K562 (cell line): ENCODE measurements at regions not wholly inside any gene's neighbourhood (a gene's known extent, or its start where the extent isn't known, plus 50 kb on each side); places are given as distances from the start of the nearest gene placed in this dataset.

ENCODE experiments used
- ATAC-seq: fragments of 200-7000 bp; cut with Tn5 transposase; 3 replicates; pipeline ENCODE4 v1.9.1; 2020; ENCODE audit warnings: moderate library complexity
- BruUV-seq: library from RNA; stranded (reverse); fragments of 400-500 nt; replicated peaks from 2 replicates; lab custom pipeline; 2021; lab: Mats Ljungman, UMichigan
- CTCF ChIA-PET: fragments of 300-600 bp; formaldehyde crosslinking; extraction: SDS; loops from one replicate; lab custom pipeline; 2021; ENCODE audit warnings: low intra/inter-chr PET ratio; lab: Yijun Ruan, JAX
- POLR2A ChIA-PET: fragments of 300-600, 350-650 bp; sonication (Branson Sonifier 250); formaldehyde crosslinking; extraction: SDS; loops from one replicate; lab custom pipeline; 2021; ENCODE audit warnings: antibody characterized with exemption, inconsistent platforms; lab: Yijun Ruan, JAX
- DNase-seq, 4 experiments: peaks; one replicate each; pipeline versions ENCODE4 v3.0.0 to v3.0.0-alpha.2; 2011 to 2018; ENCODE audit warnings: low spot score in 3 of 4, mixed read lengths in 3 of 4; ENCODE audit errors: extremely low read depth in 1 of 4
- FAIRE-seq: peaks from 2 replicates; lab custom pipeline; 2011; peaks lifted over from hg19 to GRCh38; lab: Jason Lieb, UNC
- H2AFZ ChIP-seq: 2 replicates; pipeline ENCODE4 v1.6.0; 2011; ENCODE audit warnings: low read depth, low read length, control low read depth, inconsistent platforms
- H3K27ac ChIP-seq: fragments of 200-600 bp; 3 replicates; pipeline ENCODE4 v1.8.0; 2011; ENCODE audit warnings: low read depth, mild to moderate bottlenecking, control low read depth, inconsistent platforms, low read length, moderate library complexity, mixed read lengths; ENCODE audit errors: extremely low read depth
- H3K27me3 ChIP-seq, 2 experiments: fragments of 300-600 bp in 1 of 2; 2 replicates in 1 of 2; 3 replicates in 1 of 2; pipeline versions ENCODE4 v1.6.0 to v1.8.0; 2011; ENCODE audit warnings: inconsistent platforms in 2 of 2, low read length in 2 of 2, mild to moderate bottlenecking in 1 of 2, mixed read lengths in 1 of 2, moderate library complexity in 1 of 2; ENCODE audit not compliant: control insufficient read depth in 2 of 2, insufficient read depth in 2 of 2
- H3K36me3 ChIP-seq: fragments of 300-600 bp; 3 replicates; pipeline ENCODE4 v1.8.0; 2011; ENCODE audit warnings: mild to moderate bottlenecking, low read length, inconsistent platforms; ENCODE audit not compliant: control insufficient read depth, insufficient read depth
- H3K4me1 ChIP-seq, 2 experiments: fragments of 200-600 bp in 1 of 2; replicated peaks in 1 of 2; 2 replicates in 1 of 2; 3 replicates in 1 of 2; pipeline versions ENCODE4 v1.5.1 to v1.8.0; 2011; ENCODE audit warnings: inconsistent platforms in 2 of 2, low read length in 2 of 2, mild to moderate bottlenecking in 1 of 2, mixed read lengths in 1 of 2, moderate library complexity in 1 of 2; ENCODE audit not compliant: control insufficient read depth in 2 of 2, insufficient read depth in 2 of 2
- H3K4me2 ChIP-seq: 2 replicates; pipeline ENCODE4 v1.6.1; 2011; ENCODE audit warnings: low read length, control low read depth, inconsistent platforms, mixed read lengths; ENCODE audit not compliant: insufficient read depth
- H3K4me3 ChIP-seq: fragments of 200-600 bp; sonication (generic), shearing (Covaris generic); 2 replicates; pipeline ENCODE4 v1.5.1; 2016; ENCODE audit warnings: control low read depth, inconsistent platforms
- H3K79me2 ChIP-seq: fragments of 200-600 bp; 3 replicates; pipeline ENCODE4 v1.8.0; 2011; ENCODE audit warnings: low read length, inconsistent platforms; ENCODE audit not compliant: control insufficient read depth, insufficient read depth
- H3K9ac ChIP-seq, 2 experiments: 2 replicates each; pipeline versions ENCODE4 v1.6.0 to v1.6.1; 2011; ENCODE audit warnings: low read depth in 2 of 2, low read length in 2 of 2, control low read depth in 1 of 2, inconsistent platforms in 1 of 2, mild to moderate bottlenecking in 1 of 2, mixed read lengths in 1 of 2; ENCODE audit not compliant: insufficient read depth in 1 of 2
- H3K9me1 ChIP-seq: one replicate; pipeline ENCODE4 v1.6.0; 2011; ENCODE audit warnings: inconsistent platforms, mild to moderate bottlenecking, low read length, moderate library complexity; ENCODE audit not compliant: control insufficient read depth, insufficient read depth
- H3K9me3 ChIP-seq: replicated peaks from 2 replicates; pipeline ENCODE4 v1.5.1; 2011; ENCODE audit warnings: low read depth, low read length, inconsistent platforms; ENCODE audit not compliant: control insufficient read depth, insufficient read depth
- H4K20me1 ChIP-seq: replicated peaks from 2 replicates; pipeline ENCODE4 v1.6.1; 2011; ENCODE audit warnings: low read length, inconsistent platforms, mixed read lengths; ENCODE audit not compliant: control insufficient read depth, insufficient read depth
- ASH1L ChIP-seq: fragments of 450-650 bp; IDR thresholded peaks from 2 replicates; pipeline ENCODE4 v1.6.1; 2018; ENCODE audit warnings: borderline replicate concordance, mild to moderate bottlenecking, low read depth; ENCODE audit not compliant: partially characterized antibody
- CC2D1A ChIP-seq: fragments of 450-650 bp; IDR thresholded peaks from 2 replicates; pipeline ENCODE4 v1.6.1; 2017; ENCODE audit warnings: mild to moderate bottlenecking
- DDX20 ChIP-seq: fragments of 450-650 bp; IDR thresholded peaks from 2 replicates; pipeline ENCODE4 v1.6.1; 2016; ENCODE audit warnings: missing genetic modification characterization, low read depth, mild to moderate bottlenecking, missing compliant biosample characterization, moderate library complexity
- EZH2 ChIP-seq: IDR thresholded peaks from 2 replicates; pipeline ENCODE4 v1.6.1; 2012; ENCODE audit warnings: low read depth, mild to moderate bottlenecking, inconsistent platforms, low read length, borderline replicate concordance
- MEIS2 ChIP-seq: fragments of 450-650 bp; IDR thresholded peaks from 2 replicates; pipeline ENCODE4 v1.6.1; 2014; ENCODE audit warnings: mild to moderate bottlenecking; ENCODE audit not compliant: partially characterized antibody
- RFX5 ChIP-seq: IDR thresholded peaks from 2 replicates; pipeline ENCODE4 v1.6.1; 2011; ENCODE audit warnings: low read depth, mild to moderate bottlenecking, improper control_type of control experiment, low read length
- SOX6 ChIP-seq: fragments of 450-650 bp; IDR thresholded peaks from 2 replicates; pipeline ENCODE4 v1.6.1; 2014; ENCODE audit warnings: mild to moderate bottlenecking
- ZNF354B ChIP-seq: fragments of 250-450 bp; sonication (Bioruptor Pico); IDR thresholded peaks from 2 replicates; pipeline ENCODE4 v1.4.0; 2020
- WGBS: fragments of 100-300 bp; shearing (Covaris generic); methylation state at CpG from one replicate; pipeline ENCODE4 v1.1.6; 2016; ENCODE audit warnings: low coverage, mixed read lengths; ENCODE audit not compliant: insufficient coverage; ENCODE audit errors: missing lambda C conversion rate; 5-methylcytosine and 5-hydroxymethylcytosine counted together
- in situ Hi-C: fragments of 300-500 bp; cut with MboI; formaldehyde crosslinking; loops from 4 replicates; pipeline ENCODE4 v1.15.0; 2018; ENCODE audit warnings: inconsistent platforms, mixed read lengths
- intact Hi-C: fragments of 100-400 bp; cut with micrococcal nuclease; formaldehyde crosslinking; loops from 2 replicates; pipeline ENCODE4 v1.14.2; 2022
- TF ChIP-seq, protein P1 (sequence below): fragments of 450-650 bp; IDR thresholded peaks from 2 replicates; pipeline ENCODE4 v1.6.1; 2016; ENCODE audit warnings: antibody characterized with exemption
- TF ChIP-seq, protein P2 (sequence below), 2 experiments: fragments of 450-650 bp in 1 of 2; IDR thresholded peaks; 2 replicates each; pipeline ENCODE4 v1.6.1; 2011 to 2017; ENCODE audit warnings: low read depth in 2 of 2, antibody characterized with exemption in 1 of 2, borderline replicate concordance in 1 of 2, low read length in 1 of 2, mild to moderate bottlenecking in 1 of 2, mixed read lengths in 1 of 2; ENCODE audit not compliant: control insufficient read depth in 1 of 2
- TF ChIP-seq, protein P3 (sequence below): fragments of 450-650 bp; formaldehyde crosslinking; IDR thresholded peaks from 2 replicates; pipeline ENCODE4 v1.4.0; 2020; ENCODE audit warnings: mild to moderate bottlenecking, moderate library complexity
- TF ChIP-seq, protein P4 (sequence below), 2 experiments: fragments of 450-650 bp; IDR thresholded peaks; 2 replicates each; pipeline ENCODE4 v1.6.1; 2016
- TF ChIP-seq, protein P5 (sequence below): sonication (generic); formaldehyde crosslinking; IDR thresholded peaks from 2 replicates; pipeline ENCODE4 v1.8.0; 2022; ENCODE audit warnings: mild to moderate bottlenecking, low read depth, missing genetic modification reagents

DNA sequence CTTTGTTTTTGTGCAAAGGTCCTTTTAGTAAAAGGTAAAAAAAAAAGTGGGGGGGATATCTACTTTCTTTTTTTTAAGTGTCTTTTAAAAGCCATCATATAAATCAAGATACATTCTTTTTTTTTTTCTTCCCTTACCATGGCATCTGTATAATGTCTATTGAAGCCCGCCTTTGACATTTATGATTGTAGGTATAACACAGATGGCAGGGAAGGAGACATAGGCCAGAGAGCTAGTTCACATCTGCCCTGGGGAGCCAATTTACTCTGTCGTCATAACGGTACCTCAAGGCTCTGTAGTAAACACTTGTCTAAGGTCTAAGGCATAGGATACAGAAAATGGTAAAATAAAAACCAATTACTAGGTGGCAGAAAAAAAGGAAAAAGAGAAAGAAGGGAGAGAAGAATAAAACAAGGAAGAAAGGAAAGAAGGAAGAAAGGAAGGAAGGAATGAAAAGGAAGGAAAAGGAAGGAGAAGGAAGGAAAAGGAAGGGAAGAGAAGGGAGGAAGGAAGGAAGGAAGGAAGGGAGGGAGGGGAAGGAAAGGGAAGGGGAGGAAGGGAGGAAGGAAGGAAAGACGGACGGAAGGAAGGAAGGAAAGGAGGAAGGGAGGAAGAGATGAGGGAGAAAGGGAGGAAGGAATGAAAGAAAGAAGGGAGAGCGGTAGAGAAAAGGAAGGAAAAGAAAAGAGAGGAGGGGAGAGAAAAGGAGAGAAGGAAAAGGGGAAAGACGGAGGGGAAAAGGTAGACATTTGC, 343.5 kb downstream of the RBM43 start:
- ATAC-seq: no peak
- no peaks in the 10 kb centered on the region for H3K9me1 ChIP-seq
- intact Hi-C loops: no loop called here
- H4K20me1 ChIP-seq: no peaks in the 10 kb centered on the region
- ChIA-PET CTCF (no interaction called here), POLR2A (no interaction called here)
- H3K4me2 ChIP-seq: no peak overlapping the region
- H3K9me3 ChIP-seq: no peaks in the 10 kb centered on the region
- H3K9ac ChIP-seq: no peak overlapping the region
- no peaks in the 10 kb centered on the region for H3K36me3 ChIP-seq
- BruUV-seq: no TSS peak
- 3% methylated on average over 7 of the region's 7 CpGs for WGBS
- H3K79me2 ChIP-seq: no peaks in the 10 kb centered on the region
- no peaks in the 10 kb centered on the region for H3K4me1 ChIP-seq
- H3K27ac ChIP-seq: no peak overlapping the region
- no peak for FAIRE-seq
- H3K27me3 ChIP-seq: no peaks in the 10 kb centered on the region
- DNase-seq: no peak
- in situ Hi-C loops: no loop called here
- H2AFZ ChIP-seq: no peak overlapping the region
- no peak overlapping the region for H3K4me3 ChIP-seq
- TF ChIP-seq RFX5 (no peak), DDX20 (no peak), ZNF354B (CRISPR knock-in tag) (no peak), EZH2 (no peak), SOX6 (no peak), CC2D1A (no peak), ASH1L (no peak), MEIS2 (no peak)
- TF ChIP-seq, protein P1, sequence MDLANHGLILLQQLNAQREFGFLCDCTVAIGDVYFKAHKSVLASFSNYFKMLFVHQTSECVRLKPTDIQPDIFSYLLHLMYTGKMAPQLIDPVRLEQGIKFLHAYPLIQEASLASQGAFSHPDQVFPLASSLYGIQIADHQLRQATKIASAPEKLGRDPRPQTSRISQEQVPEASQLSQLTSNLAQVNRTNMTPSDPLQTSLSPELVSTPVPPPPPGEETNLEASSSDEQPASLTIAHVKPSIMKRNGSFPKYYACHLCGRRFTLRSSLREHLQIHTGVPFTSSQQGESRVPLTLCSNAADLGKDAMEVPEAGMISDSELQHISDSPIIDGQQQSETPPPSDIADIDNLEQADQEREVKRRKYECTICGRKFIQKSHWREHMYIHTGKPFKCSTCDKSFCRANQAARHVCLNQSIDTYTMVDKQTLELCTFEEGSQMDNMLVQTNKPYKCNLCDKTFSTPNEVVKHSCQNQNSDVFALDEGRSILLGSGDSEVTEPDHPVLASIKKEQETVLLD: no peak
- TF ChIP-seq, protein P2, sequence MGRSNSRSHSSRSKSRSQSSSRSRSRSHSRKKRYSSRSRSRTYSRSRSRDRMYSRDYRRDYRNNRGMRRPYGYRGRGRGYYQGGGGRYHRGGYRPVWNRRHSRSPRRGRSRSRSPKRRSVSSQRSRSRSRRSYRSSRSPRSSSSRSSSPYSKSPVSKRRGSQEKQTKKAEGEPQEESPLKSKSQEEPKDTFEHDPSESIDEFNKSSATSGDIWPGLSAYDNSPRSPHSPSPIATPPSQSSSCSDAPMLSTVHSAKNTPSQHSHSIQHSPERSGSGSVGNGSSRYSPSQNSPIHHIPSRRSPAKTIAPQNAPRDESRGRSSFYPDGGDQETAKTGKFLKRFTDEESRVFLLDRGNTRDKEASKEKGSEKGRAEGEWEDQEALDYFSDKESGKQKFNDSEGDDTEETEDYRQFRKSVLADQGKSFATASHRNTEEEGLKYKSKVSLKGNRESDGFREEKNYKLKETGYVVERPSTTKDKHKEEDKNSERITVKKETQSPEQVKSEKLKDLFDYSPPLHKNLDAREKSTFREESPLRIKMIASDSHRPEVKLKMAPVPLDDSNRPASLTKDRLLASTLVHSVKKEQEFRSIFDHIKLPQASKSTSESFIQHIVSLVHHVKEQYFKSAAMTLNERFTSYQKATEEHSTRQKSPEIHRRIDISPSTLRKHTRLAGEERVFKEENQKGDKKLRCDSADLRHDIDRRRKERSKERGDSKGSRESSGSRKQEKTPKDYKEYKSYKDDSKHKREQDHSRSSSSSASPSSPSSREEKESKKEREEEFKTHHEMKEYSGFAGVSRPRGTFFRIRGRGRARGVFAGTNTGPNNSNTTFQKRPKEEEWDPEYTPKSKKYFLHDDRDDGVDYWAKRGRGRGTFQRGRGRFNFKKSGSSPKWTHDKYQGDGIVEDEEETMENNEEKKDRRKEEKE (IDR thresholded peaks at IDR 0.05; ENCODE audit: borderline replicate concordance in 1 of 2, control insufficient read depth in 1 of 2, low read depth in 2 of 2, low read length in 1 of 2): no peak
- TF ChIP-seq, protein P3, sequence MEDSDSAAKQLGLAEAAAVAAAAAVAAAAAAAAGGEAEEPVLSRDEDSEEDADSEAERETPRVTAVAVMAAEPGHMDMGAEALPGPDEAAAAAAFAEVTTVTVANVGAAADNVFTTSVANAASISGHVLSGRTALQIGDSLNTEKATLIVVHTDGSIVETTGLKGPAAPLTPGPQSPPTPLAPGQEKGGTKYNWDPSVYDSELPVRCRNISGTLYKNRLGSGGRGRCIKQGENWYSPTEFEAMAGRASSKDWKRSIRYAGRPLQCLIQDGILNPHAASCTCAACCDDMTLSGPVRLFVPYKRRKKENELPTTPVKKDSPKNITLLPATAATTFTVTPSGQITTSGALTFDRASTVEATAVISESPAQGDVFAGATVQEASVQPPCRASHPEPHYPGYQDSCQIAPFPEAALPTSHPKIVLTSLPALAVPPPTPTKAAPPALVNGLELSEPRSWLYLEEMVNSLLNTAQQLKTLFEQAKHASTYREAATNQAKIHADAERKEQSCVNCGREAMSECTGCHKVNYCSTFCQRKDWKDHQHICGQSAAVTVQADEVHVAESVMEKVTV: no peak
- TF ChIP-seq, protein P4, sequence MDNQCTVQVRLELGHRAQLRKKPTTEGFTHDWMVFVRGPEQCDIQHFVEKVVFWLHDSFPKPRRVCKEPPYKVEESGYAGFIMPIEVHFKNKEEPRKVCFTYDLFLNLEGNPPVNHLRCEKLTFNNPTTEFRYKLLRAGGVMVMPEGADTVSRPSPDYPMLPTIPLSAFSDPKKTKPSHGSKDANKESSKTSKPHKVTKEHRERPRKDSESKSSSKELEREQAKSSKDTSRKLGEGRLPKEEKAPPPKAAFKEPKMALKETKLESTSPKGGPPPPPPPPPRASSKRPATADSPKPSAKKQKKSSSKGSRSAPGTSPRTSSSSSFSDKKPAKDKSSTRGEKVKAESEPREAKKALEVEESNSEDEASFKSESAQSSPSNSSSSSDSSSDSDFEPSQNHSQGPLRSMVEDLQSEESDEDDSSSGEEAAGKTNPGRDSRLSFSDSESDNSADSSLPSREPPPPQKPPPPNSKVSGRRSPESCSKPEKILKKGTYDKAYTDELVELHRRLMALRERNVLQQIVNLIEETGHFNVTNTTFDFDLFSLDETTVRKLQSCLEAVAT (IDR thresholded peaks at IDR 0.05): no peak
- TF ChIP-seq, protein P5, sequence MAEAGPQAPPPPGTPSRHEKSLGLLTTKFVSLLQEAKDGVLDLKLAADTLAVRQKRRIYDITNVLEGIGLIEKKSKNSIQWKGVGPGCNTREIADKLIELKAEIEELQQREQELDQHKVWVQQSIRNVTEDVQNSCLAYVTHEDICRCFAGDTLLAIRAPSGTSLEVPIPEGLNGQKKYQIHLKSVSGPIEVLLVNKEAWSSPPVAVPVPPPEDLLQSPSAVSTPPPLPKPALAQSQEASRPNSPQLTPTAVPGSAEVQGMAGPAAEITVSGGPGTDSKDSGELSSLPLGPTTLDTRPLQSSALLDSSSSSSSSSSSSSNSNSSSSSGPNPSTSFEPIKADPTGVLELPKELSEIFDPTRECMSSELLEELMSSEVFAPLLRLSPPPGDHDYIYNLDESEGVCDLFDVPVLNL (CRISPR knock-in tag): no peak
